ENCODE measurements at regions not wholly inside any gene's neighbourhood (a gene's known extent, or its start where the extent isn't known, plus 50 kb on each side); places are given as distances from the start of the nearest gene placed in this dataset.

DNA sequence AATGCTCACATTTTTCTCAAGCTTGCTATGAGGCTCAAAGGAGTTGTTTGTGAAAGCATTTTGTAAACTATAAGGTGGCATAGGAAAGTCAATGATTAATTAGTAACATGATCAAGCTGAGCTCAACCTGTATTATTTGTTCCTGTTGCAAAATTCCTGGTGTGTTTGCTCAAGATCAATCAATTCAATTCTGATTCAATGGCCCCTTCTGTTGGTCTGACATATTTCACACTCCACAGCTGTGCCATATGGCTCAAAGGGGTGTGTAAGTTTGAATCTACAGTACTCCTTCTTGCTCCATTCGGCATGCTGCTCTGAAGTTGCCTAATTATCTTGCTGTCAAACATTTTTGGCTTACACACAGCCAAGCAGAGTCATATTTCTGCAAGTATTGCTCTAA, 341.6 kb upstream of the LRP1B start:
- Histone ChIP-seq H3K27me3 (ENCODE audit: control insufficient read depth in 2 of 2, insufficient read depth in 2 of 2, low read length in 2 of 2) (no peaks in the 10 kb centered on the region), H2AFZ (ENCODE audit: low read depth, low read length) (no peak overlapping the region), H3K36me3 (ENCODE audit: control insufficient read depth in 2 of 2, extremely low read depth in 1 of 2, insufficient read depth in 2 of 2, low read length in 2 of 2) (no peaks in the 10 kb centered on the region), H3K9me3 (replicated peaks; ENCODE audit: control insufficient read depth, insufficient read depth, low read length) (no peaks in the 10 kb centered on the region), H3K27ac (ENCODE audit: insufficient read depth, low read depth, low read length) (no peak overlapping the region), H3K4me3 (replicated peaks in 1 of 3; ENCODE audit: insufficient read depth in 1 of 3, low read depth in 1 of 3, low read length in 3 of 3) (no peak overlapping the region), H3K4me1 (ENCODE audit: control insufficient read depth, extremely low read depth, insufficient read depth, low read length) (no peaks in the 10 kb centered on the region), H3K9ac (replicated peaks; ENCODE audit: extremely low read depth, insufficient read depth, low read length) (no peak overlapping the region), H3K9me1 (replicated peaks; ENCODE audit: control insufficient read depth, extremely low read depth, insufficient read depth, low read length) (no peaks in the 10 kb centered on the region), H3K79me2 (ENCODE audit: control insufficient read depth, insufficient read depth, low read length) (no peaks in the 10 kb centered on the region), H4K20me1 (replicated peaks; ENCODE audit: control insufficient read depth, extremely low read depth, insufficient read depth, low read length) (no peaks in the 10 kb centered on the region), H3K4me2 (ENCODE audit: insufficient read depth, low read length) (no peak overlapping the region)
- FAIRE-seq = no peak
- TF ChIP-seq, protein P1, sequence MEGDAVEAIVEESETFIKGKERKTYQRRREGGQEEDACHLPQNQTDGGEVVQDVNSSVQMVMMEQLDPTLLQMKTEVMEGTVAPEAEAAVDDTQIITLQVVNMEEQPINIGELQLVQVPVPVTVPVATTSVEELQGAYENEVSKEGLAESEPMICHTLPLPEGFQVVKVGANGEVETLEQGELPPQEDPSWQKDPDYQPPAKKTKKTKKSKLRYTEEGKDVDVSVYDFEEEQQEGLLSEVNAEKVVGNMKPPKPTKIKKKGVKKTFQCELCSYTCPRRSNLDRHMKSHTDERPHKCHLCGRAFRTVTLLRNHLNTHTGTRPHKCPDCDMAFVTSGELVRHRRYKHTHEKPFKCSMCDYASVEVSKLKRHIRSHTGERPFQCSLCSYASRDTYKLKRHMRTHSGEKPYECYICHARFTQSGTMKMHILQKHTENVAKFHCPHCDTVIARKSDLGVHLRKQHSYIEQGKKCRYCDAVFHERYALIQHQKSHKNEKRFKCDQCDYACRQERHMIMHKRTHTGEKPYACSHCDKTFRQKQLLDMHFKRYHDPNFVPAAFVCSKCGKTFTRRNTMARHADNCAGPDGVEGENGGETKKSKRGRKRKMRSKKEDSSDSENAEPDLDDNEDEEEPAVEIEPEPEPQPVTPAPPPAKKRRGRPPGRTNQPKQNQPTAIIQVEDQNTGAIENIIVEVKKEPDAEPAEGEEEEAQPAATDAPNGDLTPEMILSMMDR (IDR thresholded peaks at IDR 0.05; ENCODE audit: extremely low read depth in 1 of 2, insufficient read depth in 1 of 2, low read depth in 1 of 2, low read length in 2 of 2) = no peak
- TF ChIP-seq POLR2A (IDR thresholded peaks at IDR 0.05; ENCODE audit: low read depth, low read length) = no peak
- no peak for TF ChIP-seq FOS (IDR thresholded peaks at IDR 0.05; ENCODE audit: borderline replicate concordance, insufficient read depth, low read length)
- TF ChIP-seq, protein P2, sequence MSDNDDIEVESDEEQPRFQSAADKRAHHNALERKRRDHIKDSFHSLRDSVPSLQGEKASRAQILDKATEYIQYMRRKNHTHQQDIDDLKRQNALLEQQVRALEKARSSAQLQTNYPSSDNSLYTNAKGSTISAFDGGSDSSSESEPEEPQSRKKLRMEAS (IDR thresholded peaks at IDR 0.05; ENCODE audit: insufficient read depth, insufficient read length) = no peak
- TF ChIP-seq EZH2 (IDR thresholded peaks at IDR 0.05; ENCODE audit: borderline replicate concordance, low read depth, low read length, severe bottlenecking) = no peak
- TF ChIP-seq POLR2AphosphoS5 (IDR thresholded peaks at IDR 0.05; ENCODE audit: insufficient read depth, low read depth, low read length) = no peak
- TF ChIP-seq MYC (IDR thresholded peaks at IDR 0.05; ENCODE audit: low read depth, low read length) = no peak
- no peak for TF ChIP-seq GATA2 (IDR thresholded peaks at IDR 0.05; ENCODE audit: insufficient read depth, insufficient read length, low read depth, low read length)
- dilution Hi-C loops (cut with MboI; ENCODE audit: extremely low pct_ligation_motif_present, low sequenced_read_pairs) = no loop called here
- POLR2A ChIA-PET = no interaction called here
- intact Hi-C loops (cut with micrococcal nuclease) = no loop called here
- CTCF ChIA-PET = no interaction called here
- no TSS peak for BruUV-seq (replicated peaks)
- no peak for DNase-seq (ENCODE audit: low read depth, low spot score)

Measured in endothelial cell of umbilical vein (primary cell).